ENCODE measurements at regions not wholly inside any gene's neighbourhood (a gene's known extent, or its start where the extent isn't known, plus 50 kb on each side); places are given as distances from the start of the nearest gene placed in this dataset.

DNA sequence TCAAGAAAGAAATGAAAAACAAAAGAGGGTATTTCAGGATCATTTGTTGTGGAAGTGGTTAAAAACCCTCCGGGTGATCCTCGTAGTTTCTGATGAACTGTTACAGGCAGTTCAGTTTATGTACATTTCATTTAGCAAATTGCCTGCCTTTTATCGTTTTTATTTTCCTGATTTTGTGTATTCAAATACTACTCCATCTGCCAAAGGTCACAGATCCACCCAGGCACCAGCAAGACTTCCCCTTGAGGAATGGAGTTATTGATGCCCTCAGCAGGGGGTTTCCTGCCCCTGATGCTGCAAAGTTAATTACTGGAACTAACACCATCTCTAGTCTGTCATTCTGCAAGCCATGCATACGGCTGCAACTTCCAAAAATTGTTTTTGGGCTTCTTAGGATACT, 641.9 kb downstream of the SLC4A3 start:
- TF ChIP-seq CTCF (IDR thresholded peaks at IDR 0.05) (no peak), POLR2A (IDR thresholded peaks at IDR 0.05) (no peak), POLR2AphosphoS5 (IDR thresholded peaks at IDR 0.05) (no peak)
